ENCODE measurements at regions not wholly inside any gene's neighbourhood (a gene's known extent, or its start where the extent isn't known, plus 50 kb on each side); places are given as distances from the start of the nearest gene placed in this dataset.
"Not testable (repeated sequence)": the region's sequence is repeated elsewhere in the genome, so short reads cannot be mapped to it uniquely, and the experiment has no call there.

GRCh38 chr7:1300206-1300605, 67.5 kb downstream of the UNCX start:
- WGBS, 2 donors: 60 to 79% methylated on average over 1 to 8 of the region's 8 CpGs
- Histone ChIP-seq H3K4me3 (no peak overlapping the region), H3K36me3 (no peaks in the 10 kb centered on the region), H3K27me3 (peaks cover 0 to 16% (median 4%) of the 10 kb centered on the region in 4 donors), H3K27ac (no peak overlapping the region), H3K9me3 (no peaks in the 10 kb centered on the region), H3K4me1 (no peaks in the 10 kb centered on the region)
- no peak for TF ChIP-seq POLR2A (IDR thresholded peaks at IDR 0.05)
- TF ChIP-seq POLR2AphosphoS5 (IDR thresholded peaks at IDR 0.05): no peak
- TF ChIP-seq, protein P1, sequence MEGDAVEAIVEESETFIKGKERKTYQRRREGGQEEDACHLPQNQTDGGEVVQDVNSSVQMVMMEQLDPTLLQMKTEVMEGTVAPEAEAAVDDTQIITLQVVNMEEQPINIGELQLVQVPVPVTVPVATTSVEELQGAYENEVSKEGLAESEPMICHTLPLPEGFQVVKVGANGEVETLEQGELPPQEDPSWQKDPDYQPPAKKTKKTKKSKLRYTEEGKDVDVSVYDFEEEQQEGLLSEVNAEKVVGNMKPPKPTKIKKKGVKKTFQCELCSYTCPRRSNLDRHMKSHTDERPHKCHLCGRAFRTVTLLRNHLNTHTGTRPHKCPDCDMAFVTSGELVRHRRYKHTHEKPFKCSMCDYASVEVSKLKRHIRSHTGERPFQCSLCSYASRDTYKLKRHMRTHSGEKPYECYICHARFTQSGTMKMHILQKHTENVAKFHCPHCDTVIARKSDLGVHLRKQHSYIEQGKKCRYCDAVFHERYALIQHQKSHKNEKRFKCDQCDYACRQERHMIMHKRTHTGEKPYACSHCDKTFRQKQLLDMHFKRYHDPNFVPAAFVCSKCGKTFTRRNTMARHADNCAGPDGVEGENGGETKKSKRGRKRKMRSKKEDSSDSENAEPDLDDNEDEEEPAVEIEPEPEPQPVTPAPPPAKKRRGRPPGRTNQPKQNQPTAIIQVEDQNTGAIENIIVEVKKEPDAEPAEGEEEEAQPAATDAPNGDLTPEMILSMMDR (IDR thresholded peaks at IDR 0.05): no peak
- no peak for TF ChIP-seq EP300 (IDR thresholded peaks at IDR 0.05)
- no peak for ATAC-seq (ENCODE audit: low FRiP score in 2 of 2)
- DNase-seq: no peak

GRCh38 chr7:1300636-1301035, 68.0 kb downstream of the UNCX start:
- no peak overlapping the region for H3K4me3 ChIP-seq
- no peak for ATAC-seq (ENCODE audit: low FRiP score in 2 of 2)
- peak in 1 of 2 donors; percentile 58 for DNase-seq
- no peaks in the 10 kb centered on the region for H3K9me3 ChIP-seq
- TF ChIP-seq POLR2A (IDR thresholded peaks at IDR 0.05): no peak
- TF ChIP-seq, protein P1 (IDR thresholded peaks at IDR 0.05): no peak
- no peak for TF ChIP-seq POLR2AphosphoS5 (IDR thresholded peaks at IDR 0.05)
- no peak for TF ChIP-seq EP300 (IDR thresholded peaks at IDR 0.05)
- no peaks in the 10 kb centered on the region for H3K36me3 ChIP-seq
- H3K27ac ChIP-seq: no peak overlapping the region
- 43 to 62% methylated on average over 2 to 16 of the region's 17 CpGs for WGBS, 2 donors
- H3K4me1 ChIP-seq: no peaks in the 10 kb centered on the region
- peaks cover 0 to 16% (median 4%) of the 10 kb centered on the region in 4 donors for H3K27me3 ChIP-seq

- peak in 1 of 2 donors; percentile 61 for DNase-seq
- no peak for TF ChIP-seq EP300 (IDR thresholded peaks at IDR 0.05)
- TF ChIP-seq POLR2A (IDR thresholded peaks at IDR 0.05): no peak
- TF ChIP-seq, protein P1 (IDR thresholded peaks at IDR 0.05): no peak
- no peak for TF ChIP-seq POLR2AphosphoS5 (IDR thresholded peaks at IDR 0.05)
- Histone ChIP-seq H3K9me3 (no peaks in the 10 kb centered on the region), H3K27me3 (peaks cover 0 to 12% (median 4%) of the 10 kb centered on the region in 4 donors), H3K4me1 (no peaks in the 10 kb centered on the region), H3K4me3 (no peak overlapping the region), H3K36me3 (no peaks in the 10 kb centered on the region), H3K27ac (no peak overlapping the region)
- ATAC-seq (ENCODE audit: low FRiP score in 2 of 2): no peak
- 48 to 71% methylated on average over 1 to 22 of the region's 23 CpGs for WGBS, 2 donors
Measured at GRCh38 chr7:1301054-1301881, 68.6 kb downstream of the UNCX start.

GRCh38 chr7:1301882-1302251, 69.2 kb downstream of the UNCX start:
- no peak overlapping the region for H3K4me3 ChIP-seq
- DNase-seq (peak in 1 of 2 donors; percentile 54), ATAC-seq (ENCODE audit: low FRiP score in 2 of 2) (no peak)
- H3K9me3 ChIP-seq: no peaks in the 10 kb centered on the region
- H3K36me3 ChIP-seq: no peaks in the 10 kb centered on the region
- H3K4me1 ChIP-seq: no peaks in the 10 kb centered on the region
- WGBS, 2 donors: 45 to 61% methylated on average over 10 to 14 of the region's 16 CpGs
- TF ChIP-seq POLR2AphosphoS5 (IDR thresholded peaks at IDR 0.05) (no peak), EP300 (IDR thresholded peaks at IDR 0.05) (no peak), POLR2A (IDR thresholded peaks at IDR 0.05) (no peak)
- TF ChIP-seq, protein P1 (IDR thresholded peaks at IDR 0.05): no peak
- H3K27ac ChIP-seq: no peak overlapping the region
- peaks cover 0 to 6% (median under 1%) of the 10 kb centered on the region in 4 donors for H3K27me3 ChIP-seq

GRCh38 chr7:1302936-1303335, 70.3 kb downstream of the UNCX start:
- H3K4me3 ChIP-seq: no peak overlapping the region
- TF ChIP-seq EP300 (IDR thresholded peaks at IDR 0.05) (no peak), POLR2A (IDR thresholded peaks at IDR 0.05) (no peak), POLR2AphosphoS5 (IDR thresholded peaks at IDR 0.05) (no peak)
- TF ChIP-seq, protein P1 (IDR thresholded peaks at IDR 0.05): no peak
- H3K4me1 ChIP-seq: no peaks in the 10 kb centered on the region
- H3K27me3 ChIP-seq: no peaks in the 10 kb centered on the region
- no peak overlapping the region for H3K27ac ChIP-seq
- no peak for DNase-seq
- ATAC-seq (ENCODE audit: low FRiP score in 2 of 2): no peak
- WGBS, 2 donors: 75 to 89% methylated on average over 8 to 11 of the region's 11 CpGs
- H3K36me3 ChIP-seq: no peaks in the 10 kb centered on the region
- no peaks in the 10 kb centered on the region for H3K9me3 ChIP-seq

DNA sequence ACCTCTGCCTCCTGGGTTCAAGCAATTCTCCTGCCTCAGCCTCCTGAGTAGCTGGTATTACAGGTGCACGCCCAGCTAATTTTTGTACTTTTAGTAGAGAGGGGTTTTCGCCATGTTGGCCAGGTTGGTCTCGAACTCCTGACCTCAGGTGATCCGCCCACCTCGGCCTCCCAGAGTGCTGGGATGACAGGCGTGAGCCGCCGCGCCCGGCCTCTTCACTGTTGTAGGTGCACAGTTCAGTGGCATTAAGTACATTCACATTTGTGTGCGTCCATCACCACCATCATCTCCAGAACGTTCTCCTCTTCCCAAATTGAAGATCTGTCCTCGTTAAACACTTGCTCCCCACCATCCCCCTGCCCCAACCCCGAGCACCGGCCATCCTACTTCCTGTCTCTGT, 71.3 kb downstream of the UNCX start:
- ATAC-seq (ENCODE audit: low FRiP score in 2 of 2); H3K4me1 ChIP-seq; H3K27ac ChIP-seq; H3K36me3 ChIP-seq; H3K27me3 ChIP-seq; H3K4me3 ChIP-seq; H3K9me3 ChIP-seq: not testable (repeated sequence)
- DNase-seq: peak in 1 of 2 donors; percentile 77
- 72 to 74% methylated on average over 15 of the region's 15 CpGs for WGBS, 2 donors
